OCI-LY3 (cell line): ENCODE measurements at regions not wholly inside any gene's neighbourhood (a gene's known extent, or its start where the extent isn't known, plus 50 kb on each side); places are given as distances from the start of the nearest gene placed in this dataset.
A peak's percentile ranks its signal among the peaks of the same experiment; 100 is the strongest.

Source experiments
- H2AFZ ChIP-seq: fragments of 200-600, 300-600 bp; shearing (Covaris generic); 2 replicates; pipeline ENCODE4 v1.6.0; 2014; ENCODE audit warnings: antibody characterized with exemption, low read depth, low read length
- H3K27ac ChIP-seq: fragments of 200-600, 300-600 bp; sonication (generic); 2 replicates; pipeline ENCODE4 v1.5.1; 2014; ENCODE audit warnings: mild to moderate bottlenecking, low read length, moderate library complexity, mixed read lengths
- H3K27me3 ChIP-seq: fragments of 200-600, 300-600 bp; sonication (generic); 2 replicates; pipeline ENCODE4 v1.6.1; 2014; ENCODE audit warnings: low read depth, low read length, mixed read lengths
- H3K36me3 ChIP-seq: fragments of 200-600, 300-600 bp; sonication (generic); replicated peaks from 2 replicates; pipeline ENCODE3; 2014; ENCODE audit warnings: low read depth, low read length, mixed read lengths
- H3K4me1 ChIP-seq: fragments of 300-600, 200-600 bp; sonication (generic); 2 replicates; pipeline ENCODE4 v1.6.1; 2014; ENCODE audit warnings: low read length, mixed read lengths
- H3K4me2 ChIP-seq: fragments of 200-600, 300-600 bp; sonication (generic); 2 replicates; pipeline ENCODE4 v1.6.1; 2014; ENCODE audit warnings: low read length, mixed read lengths
- H3K4me3 ChIP-seq: fragments of 300-600, 200-600 bp; sonication (generic); 2 replicates; pipeline ENCODE4 v1.5.1; 2014; ENCODE audit warnings: antibody characterized with exemption, mild to moderate bottlenecking, low read length, moderate library complexity
- H3K79me2 ChIP-seq: fragments of 300-600, 200-600 bp; shearing (Covaris generic); 2 replicates; pipeline ENCODE4 v1.6.1; 2014; ENCODE audit warnings: mild to moderate bottlenecking, low read length, mixed read lengths
- H3K9ac ChIP-seq: fragments of 300-600, 200-600 bp; shearing (Covaris generic); 2 replicates; pipeline ENCODE4 v1.6.0; 2014; ENCODE audit warnings: mild to moderate bottlenecking, low read length, moderate library complexity
- H3K9me3 ChIP-seq: fragments of 200-600, 300-600 bp; shearing (Covaris generic); 2 replicates; pipeline ENCODE4 v1.6.1; 2014; ENCODE audit warnings: low read length, mixed read lengths; ENCODE audit not compliant: insufficient read depth
- H4K20me1 ChIP-seq: fragments of 200-600, 300-600 bp; sonication (generic); 2 replicates; pipeline ENCODE4 v1.6.1; 2016; ENCODE audit warnings: low read length, mixed read lengths; ENCODE audit not compliant: insufficient read depth
- EZH2phosphoT487 ChIP-seq: fragments of 200-600 bp; shearing (Covaris generic); IDR thresholded peaks from 2 replicates; pipeline ENCODE4 v1.6.1; 2018; ENCODE audit warnings: antibody characterized with exemption, mixed run types, low read depth
- TF ChIP-seq, protein P1 (sequence below): fragments of 200-600, 300-600 bp; sonication (generic); IDR thresholded peaks from 2 replicates; pipeline ENCODE4 v1.5.1; 2014; ENCODE audit warnings: antibody characterized with exemption, low read length, low read depth

DNA sequence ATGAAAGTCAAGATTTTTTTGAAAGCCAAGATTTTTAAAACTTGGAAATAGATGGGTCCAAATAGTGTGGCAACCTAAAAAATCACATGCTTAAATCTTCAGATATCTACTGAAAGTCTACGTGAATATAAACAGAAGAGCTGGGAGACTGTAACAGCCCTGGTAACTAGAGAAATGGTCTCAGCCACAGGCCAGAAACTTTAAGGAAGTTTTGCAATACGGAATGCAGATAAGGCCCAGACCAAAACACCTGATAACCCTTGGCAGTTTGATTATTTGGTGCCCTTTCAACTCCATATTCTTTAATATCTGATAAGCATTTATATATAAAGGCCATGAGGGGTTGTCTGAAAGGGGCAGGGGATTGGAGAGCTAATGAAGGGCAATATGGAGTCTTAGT, 537.3 kb upstream of the TGFBR2 start:
- no peak overlapping the region for H3K4me2 ChIP-seq
- no peak overlapping the region for H3K9ac ChIP-seq
- no peaks in the 10 kb centered on the region for H3K36me3 ChIP-seq
- H3K4me1 ChIP-seq: no peaks in the 10 kb centered on the region
- no peaks in the 10 kb centered on the region for H4K20me1 ChIP-seq
- 0 out of 2 replicates have a peak overlapping the region, but pooled peaks have one; percentile 12 for H2AFZ ChIP-seq
- TF ChIP-seq EZH2phosphoT487: no peak
- TF ChIP-seq, protein P1, sequence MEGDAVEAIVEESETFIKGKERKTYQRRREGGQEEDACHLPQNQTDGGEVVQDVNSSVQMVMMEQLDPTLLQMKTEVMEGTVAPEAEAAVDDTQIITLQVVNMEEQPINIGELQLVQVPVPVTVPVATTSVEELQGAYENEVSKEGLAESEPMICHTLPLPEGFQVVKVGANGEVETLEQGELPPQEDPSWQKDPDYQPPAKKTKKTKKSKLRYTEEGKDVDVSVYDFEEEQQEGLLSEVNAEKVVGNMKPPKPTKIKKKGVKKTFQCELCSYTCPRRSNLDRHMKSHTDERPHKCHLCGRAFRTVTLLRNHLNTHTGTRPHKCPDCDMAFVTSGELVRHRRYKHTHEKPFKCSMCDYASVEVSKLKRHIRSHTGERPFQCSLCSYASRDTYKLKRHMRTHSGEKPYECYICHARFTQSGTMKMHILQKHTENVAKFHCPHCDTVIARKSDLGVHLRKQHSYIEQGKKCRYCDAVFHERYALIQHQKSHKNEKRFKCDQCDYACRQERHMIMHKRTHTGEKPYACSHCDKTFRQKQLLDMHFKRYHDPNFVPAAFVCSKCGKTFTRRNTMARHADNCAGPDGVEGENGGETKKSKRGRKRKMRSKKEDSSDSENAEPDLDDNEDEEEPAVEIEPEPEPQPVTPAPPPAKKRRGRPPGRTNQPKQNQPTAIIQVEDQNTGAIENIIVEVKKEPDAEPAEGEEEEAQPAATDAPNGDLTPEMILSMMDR: no peak
- H3K9me3 ChIP-seq: no peaks in the 10 kb centered on the region
- no peaks in the 10 kb centered on the region for H3K79me2 ChIP-seq
- H3K27me3 ChIP-seq: no peaks in the 10 kb centered on the region
- no peak overlapping the region for H3K27ac ChIP-seq
- H3K4me3 ChIP-seq: no peak overlapping the region

DNA sequence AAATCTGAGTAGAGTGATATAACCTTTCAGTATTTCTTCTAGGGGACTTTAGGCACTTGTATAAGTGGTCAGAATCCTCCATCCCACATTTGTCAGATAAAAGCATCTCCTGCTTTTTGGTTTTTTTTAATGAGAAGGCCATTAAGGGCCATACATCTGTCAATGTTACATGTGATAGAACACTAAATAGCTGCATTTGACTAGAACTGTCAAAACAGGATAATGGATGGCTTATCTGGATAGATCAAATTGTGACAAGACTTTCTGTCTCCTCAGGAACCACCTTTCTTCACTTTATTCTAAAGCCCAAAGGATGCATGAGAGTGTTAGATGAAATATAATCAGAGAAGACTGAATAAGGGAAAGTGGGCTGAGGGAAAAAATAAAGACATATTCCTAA, 533.4 kb upstream of the TGFBR2 start:
- no peaks in the 10 kb centered on the region for H3K4me1 ChIP-seq
- H3K27me3 ChIP-seq: no peaks in the 10 kb centered on the region
- H2AFZ ChIP-seq: no peak overlapping the region
- H3K36me3 ChIP-seq: no peaks in the 10 kb centered on the region
- no peak overlapping the region for H3K4me3 ChIP-seq
- TF ChIP-seq, protein P1: no peak
- no peak for TF ChIP-seq EZH2phosphoT487
- H3K9ac ChIP-seq: no peak overlapping the region
- no peaks in the 10 kb centered on the region for H4K20me1 ChIP-seq
- H3K9me3 ChIP-seq: no peaks in the 10 kb centered on the region
- H3K4me2 ChIP-seq: no peak overlapping the region
- no peaks in the 10 kb centered on the region for H3K79me2 ChIP-seq
- no peak overlapping the region for H3K27ac ChIP-seq

DNA sequence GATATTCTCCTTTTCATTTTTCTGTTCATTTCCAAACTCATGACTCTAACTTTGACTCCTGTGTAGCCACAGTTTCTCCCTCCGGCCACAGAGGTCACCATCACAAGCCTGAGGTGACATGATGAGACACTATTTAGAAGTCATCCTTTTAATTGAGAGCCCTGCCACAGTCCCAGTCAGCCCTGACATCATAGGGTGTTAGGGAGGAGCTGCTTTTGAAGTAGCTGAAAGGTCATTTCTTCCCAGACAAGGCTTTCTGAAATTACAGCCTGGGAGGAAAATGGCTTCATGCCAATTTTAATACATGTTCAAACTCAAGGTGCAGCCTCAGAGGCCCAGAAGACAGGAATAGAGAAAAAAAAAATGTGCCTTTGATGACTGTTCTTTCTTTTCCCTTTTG, 532.8 kb upstream of the TGFBR2 start:
- Histone ChIP-seq H3K4me1 (no peaks in the 10 kb centered on the region), H3K79me2 (no peaks in the 10 kb centered on the region), H3K27me3 (no peaks in the 10 kb centered on the region), H2AFZ (no peak overlapping the region), H4K20me1 (no peaks in the 10 kb centered on the region), H3K36me3 (no peaks in the 10 kb centered on the region), H3K9me3 (no peaks in the 10 kb centered on the region), H3K4me2 (no peak overlapping the region), H3K27ac (no peak overlapping the region), H3K9ac (no peak overlapping the region), H3K4me3 (no peak overlapping the region)
- no peak for TF ChIP-seq EZH2phosphoT487
- TF ChIP-seq, protein P1: no peak

DNA sequence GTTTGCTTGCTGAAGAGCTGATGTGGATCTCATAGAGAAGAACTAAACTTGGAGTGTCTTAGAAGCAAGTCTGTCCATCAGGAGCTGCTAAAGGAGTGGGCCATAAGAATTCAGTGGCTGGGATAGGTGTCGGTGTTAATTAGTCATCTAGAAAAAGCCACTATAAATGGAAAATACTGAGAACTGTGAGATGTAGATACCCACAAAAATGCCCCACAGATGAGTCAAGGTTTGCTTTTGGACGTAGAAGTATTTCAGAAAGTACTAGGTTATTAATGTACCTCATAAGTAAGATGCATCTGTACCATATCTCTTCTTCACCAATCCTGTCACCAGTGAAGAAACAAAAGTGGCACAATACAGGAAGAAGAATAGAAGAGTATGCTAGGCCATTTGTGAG, 530.9 kb upstream of the TGFBR2 start:
- Histone ChIP-seq H2AFZ (no peak overlapping the region), H3K4me1 (no peaks in the 10 kb centered on the region), H3K27ac (no peak overlapping the region), H3K9ac (no peak overlapping the region), H4K20me1 (no peaks in the 10 kb centered on the region), H3K4me3 (no peak overlapping the region), H3K4me2 (no peak overlapping the region), H3K79me2 (no peaks in the 10 kb centered on the region), H3K36me3 (no peaks in the 10 kb centered on the region), H3K27me3 (no peaks in the 10 kb centered on the region), H3K9me3 (no peaks in the 10 kb centered on the region)
- TF ChIP-seq, protein P1: no peak
- TF ChIP-seq EZH2phosphoT487: no peak
